Activated CD4-positive, alpha-beta T cell treated with anti-CD3 and anti-CD28 coated beads for 48 hours (primary cell): ENCODE measurements at regions not wholly inside any gene's neighbourhood (a gene's known extent, or its start where the extent isn't known, plus 50 kb on each side); places are given as distances from the start of the nearest gene placed in this dataset.

Experiments used
- DNase-seq: peaks from one replicate; pipeline ENCODE4 v3.0.0-alpha.2; 2020

- no peak for DNase-seq
Measured at GRCh38 chr20:58109126-58109880, 119.2 kb downstream of the ANKRD60 start.

DNA sequence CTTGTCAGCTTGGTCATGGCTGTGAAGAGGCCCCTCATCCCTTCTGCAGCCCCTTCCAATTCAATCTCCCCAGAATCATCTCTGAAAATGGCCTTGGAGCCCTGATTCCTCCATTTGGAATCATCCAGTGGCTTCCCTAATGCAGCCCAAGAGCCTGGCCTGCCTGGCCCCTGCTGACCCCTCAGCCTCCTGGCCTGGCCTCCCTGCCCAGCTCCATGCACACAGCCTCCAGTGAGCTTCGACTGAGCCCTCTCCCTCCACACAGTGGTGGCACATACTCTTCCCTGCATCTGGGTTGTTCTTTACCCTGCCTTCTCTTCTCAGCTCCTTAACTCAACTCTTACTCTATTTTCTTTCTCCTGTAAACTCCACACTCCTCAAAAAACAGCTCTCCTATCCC is 120.9 kb downstream of the ANKRD60 start:
- DNase-seq, result no peak

GRCh38 chr20:58106143-58106750 is 122.2 kb downstream of the ANKRD60 start:
- no peak for DNase-seq

GRCh38 chr20:58103961-58104360 is 124.5 kb downstream of the ANKRD60 start:
- no peak for DNase-seq

- DNase-seq, result no peak
Measured at GRCh38 chr20:58103517-58103904, 124.9 kb downstream of the ANKRD60 start.

DNA sequence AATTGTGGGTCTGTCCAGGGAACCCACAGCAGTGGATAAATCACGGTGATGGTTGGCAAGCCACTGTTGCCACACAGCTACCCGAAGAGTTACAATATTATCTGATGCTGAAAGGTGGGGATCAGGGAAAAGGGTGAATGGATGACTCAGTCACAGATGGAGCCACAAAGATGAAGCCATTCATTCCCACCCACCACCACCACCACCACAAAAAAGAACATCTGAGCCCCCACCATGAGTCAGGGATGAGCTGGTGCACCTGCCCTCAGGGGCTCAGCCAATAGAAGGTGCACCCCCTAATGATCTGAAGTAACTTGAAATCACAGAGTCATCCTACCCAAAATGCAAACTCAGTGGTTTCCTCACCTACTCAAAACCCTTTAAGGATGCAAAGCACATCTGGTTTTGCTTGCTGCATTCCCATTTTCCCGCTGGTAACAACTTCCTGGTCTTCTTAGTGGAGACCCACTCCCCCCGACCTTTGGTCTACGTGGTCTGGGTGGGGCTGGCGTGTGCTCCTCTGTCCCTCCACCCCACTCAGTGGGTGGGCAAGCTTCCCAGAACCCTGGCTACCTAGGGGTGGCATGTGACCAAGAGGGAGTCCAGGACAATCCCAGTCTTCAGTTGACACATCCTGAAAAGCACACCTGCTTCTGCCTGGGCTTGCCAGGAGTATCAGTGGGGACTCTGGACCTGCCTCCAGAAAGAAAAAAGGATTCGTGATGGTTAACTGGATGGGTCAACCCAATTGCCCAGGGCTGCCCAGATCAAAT is 125.5 kb downstream of the ANKRD60 start:
- peak; percentile 72 for DNase-seq

DNA sequence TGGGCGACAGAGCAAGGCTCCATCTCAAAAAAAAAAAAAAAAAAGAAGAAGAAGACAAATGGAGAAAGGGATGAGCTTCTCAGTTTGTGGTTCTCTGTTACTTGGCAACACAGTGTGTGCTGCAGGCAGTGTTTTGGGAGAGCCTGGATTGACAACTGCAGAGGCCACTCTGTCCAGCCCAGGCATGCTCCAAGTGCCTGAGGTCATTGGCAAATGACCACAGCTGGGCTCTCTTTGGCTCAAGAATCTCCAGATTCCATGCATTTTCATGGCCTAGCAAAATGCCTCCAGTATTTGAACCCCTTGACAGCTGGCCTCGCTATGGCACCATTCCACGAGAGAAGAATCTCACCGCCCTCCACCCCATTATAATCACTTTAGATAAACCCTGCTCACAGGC is 126.2 kb downstream of the ANKRD60 start:
- DNase-seq, result no peak

DNA sequence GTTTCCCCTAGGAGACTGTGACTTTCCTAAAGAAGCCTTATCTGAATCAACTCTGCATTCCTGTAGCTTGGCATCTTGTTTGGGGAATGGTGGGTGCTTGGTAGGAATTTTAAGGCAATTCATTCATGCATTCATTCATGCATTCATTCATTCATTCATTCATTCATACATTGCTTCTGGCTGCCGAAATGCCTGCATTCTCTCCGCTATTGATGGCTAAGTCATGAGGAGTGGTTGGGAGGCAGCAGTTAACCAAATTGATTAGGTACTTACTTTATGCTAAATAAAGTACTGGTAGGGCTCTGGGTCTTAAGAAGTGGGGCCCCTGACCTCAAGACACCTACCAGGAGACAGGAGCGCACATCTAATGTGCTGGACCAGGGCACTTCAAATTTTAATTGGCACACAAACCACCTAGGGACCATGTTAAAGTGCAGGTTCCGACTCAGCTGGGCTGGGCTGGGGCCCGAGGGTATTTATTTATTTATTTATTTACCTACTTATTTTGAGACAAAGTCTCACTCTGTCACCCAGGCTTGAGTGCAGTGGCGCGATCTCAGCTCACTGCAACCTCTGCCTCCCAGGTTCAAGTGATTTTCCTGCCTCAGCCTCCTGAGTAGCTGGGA is 127.6 kb downstream of the ANKRD60 start:
- no peak for DNase-seq

GRCh38 chr20:58099956-58100730 is 128.3 kb downstream of the ANKRD60 start:
- no peak for DNase-seq

GRCh38 chr20:58099291-58099935 is 129.0 kb downstream of the ANKRD60 start:
- no peak for DNase-seq

GRCh38 chr20:58098571-58098970 is 129.9 kb downstream of the ANKRD60 start:
- no peak for DNase-seq

DNA sequence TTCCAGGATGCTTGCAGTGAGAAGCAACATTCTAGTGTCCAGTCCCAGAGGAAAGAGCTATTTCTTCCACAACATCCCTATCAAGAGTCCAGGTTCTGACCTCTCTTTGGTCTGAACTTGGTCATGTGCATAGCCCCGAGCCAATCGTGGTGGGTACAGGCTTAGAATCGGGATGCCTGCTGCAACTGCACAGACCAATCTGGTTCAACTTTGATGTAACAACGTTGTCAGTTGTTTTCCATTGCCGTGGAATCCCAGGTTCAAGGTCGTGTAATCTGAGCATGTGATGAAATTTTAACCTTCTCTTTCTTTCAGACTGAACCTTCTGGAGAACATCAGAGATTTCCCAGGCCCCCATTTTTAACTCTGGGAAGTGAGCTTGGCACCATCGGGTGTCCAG is 130.5 kb downstream of the ANKRD60 start:
- DNase-seq, result no peak

GRCh38 chr20:58097429-58097828 is 131.0 kb downstream of the ANKRD60 start:
- no peak for DNase-seq

GRCh38 chr20:58096880-58097423 is 131.5 kb downstream of the ANKRD60 start:
- DNase-seq, result no peak

DNA sequence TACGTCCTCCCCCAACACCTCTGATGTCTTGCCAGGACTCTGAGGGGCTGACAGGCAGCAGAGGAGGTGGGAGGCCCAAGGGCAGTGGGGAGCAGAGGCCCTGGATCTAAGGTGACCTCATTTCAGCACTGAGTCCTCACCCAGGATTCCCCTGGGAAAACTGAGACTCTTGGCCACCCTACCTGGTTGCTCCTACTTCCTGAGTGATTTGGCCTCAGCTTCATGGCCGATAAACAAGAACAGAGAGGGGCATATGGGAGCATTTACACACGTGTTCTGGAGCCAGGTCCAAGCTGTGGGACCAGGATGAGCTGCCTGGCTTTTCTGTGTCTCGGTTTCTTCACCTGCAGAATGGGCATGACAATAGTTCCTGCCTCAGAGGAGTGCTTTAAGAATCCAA is 133.8 kb downstream of the ANKRD60 start:
- DNase-seq, result no peak

DNA sequence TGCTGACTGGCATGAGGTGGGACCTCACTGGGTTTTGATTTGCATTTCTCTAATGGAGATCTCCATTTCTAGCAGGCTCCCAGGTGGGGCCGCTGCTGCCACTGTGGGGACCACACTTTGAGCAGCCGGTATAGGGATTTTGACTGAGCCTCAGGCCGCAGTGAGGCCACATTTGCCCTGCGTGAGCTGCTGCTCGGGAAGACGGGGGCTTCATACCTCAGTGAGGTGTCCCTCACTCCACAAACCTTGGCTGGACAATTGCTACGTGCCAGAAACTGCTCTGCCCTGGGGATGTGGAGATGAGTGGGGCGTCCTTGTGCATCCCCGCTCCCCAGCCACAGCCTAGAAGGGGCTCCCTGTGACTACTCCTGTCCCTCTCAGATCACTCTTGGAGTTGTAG is 134.3 kb downstream of the ANKRD60 start:
- no peak for DNase-seq

DNA sequence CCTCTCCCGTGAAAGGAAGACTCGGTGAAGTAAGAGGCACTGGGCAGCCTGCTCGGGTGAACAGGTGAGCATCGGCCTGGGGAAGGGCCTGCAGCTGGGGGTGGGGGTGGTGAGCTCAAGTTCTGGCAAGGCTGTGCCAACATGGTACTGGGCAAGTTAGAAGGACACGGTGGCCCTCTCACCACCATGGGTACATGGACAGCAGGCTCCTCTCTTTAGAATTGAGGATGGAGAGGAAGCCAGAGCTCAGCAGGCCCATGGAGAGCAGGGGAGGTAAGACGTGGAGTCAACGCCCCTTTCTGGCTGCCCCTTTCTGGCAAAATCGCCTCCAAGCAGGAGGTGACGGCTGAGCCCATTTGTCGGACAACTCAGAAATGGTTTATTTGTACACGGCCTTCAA is 135.6 kb downstream of the ANKRD60 start:
- DNase-seq, result no peak

DNA sequence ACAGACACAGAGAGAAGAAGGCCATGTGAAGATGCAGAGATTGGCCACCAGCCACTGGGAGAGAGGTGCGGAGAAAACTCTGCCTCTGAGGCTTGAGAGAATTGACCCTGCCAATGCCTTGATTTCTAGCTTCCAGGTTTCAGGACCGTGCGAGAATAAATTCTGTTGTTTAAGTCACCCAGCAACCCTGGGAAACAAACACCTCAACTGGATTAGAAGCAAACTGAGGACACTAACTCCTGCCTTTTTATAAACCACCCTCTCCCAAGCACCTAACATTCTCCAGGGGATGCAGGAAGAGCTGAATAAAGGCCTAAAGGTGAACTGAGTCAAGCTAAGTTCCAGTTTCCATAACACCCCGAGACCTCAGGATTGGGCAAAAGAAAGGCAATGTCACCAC is 136.1 kb downstream of the ANKRD60 start:
- DNase-seq, result no peak

DNA sequence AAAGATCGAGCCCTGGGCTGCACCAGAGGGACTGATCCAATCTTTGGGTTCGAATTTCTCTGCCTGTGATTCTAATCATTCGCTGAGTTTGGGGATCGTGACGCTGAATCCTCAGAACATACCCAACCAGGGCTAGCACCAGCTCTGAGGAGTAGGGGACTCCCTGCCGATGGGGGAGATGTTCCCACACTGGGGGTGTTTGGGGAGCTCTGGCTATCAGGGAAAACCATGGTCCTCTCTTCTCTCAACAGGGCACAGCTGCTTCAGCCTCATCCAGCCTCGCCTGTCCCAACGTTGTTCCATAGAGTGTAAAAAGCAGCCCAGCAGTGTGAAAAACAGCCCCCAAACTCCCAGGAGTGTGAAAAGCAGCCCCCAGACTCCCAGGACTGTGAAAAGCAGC is 136.6 kb downstream of the ANKRD60 start:
- no peak for DNase-seq

DNA sequence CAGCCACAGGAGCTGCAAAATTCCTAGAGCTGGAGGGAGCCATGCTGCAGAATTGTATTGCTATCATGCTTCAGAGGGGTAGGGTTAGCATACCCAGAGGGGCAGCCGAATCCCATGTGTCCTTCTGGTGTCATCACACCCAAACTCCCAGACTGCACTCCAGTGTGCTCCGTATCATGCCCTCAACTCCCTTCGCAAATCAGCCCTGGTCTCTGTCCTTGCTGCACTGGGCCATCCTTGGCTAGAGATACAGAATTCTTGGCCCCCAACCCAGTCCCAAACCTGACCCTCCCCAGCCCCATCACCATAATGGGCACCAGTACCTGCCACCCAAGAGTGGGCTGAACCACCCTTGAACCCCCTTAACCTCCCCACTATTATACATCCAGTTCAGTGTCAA is 138.3 kb downstream of the ANKRD60 start:
- DNase-seq, result no peak

GRCh38 chr20:58088625-58089024 is 139.8 kb downstream of the ANKRD60 start:
- no peak for DNase-seq

- no peak for DNase-seq
Measured at GRCh38 chr20:58088105-58088504, 140.3 kb downstream of the ANKRD60 start.
